KMS-11 (cell line): ENCODE measurements at regions not wholly inside any gene's neighbourhood (a gene's known extent, or its start where the extent isn't known, plus 50 kb on each side); places are given as distances from the start of the nearest gene placed in this dataset.

Experiments used
- H2AFZ ChIP-seq: fragments of 200-600 bp; sonication (generic); 2 replicates; pipeline ENCODE4 v1.6.1; 2016; ENCODE audit warnings: antibody characterized with exemption, mixed run types, low read depth
- H3K27ac ChIP-seq: fragments of 200-600 bp; sonication (generic); 2 replicates; pipeline ENCODE4 v1.6.1; 2016; ENCODE audit warnings: mild to moderate bottlenecking, mixed run types
- H3K27me3 ChIP-seq: fragments of 200-600 bp; sonication (generic); 2 replicates; pipeline ENCODE4 v1.6.1; 2017; ENCODE audit warnings: mild to moderate bottlenecking, low read depth, mixed run types, moderate library complexity; ENCODE audit not compliant: insufficient read depth
- H3K36me3 ChIP-seq: fragments of 200-600 bp; sonication (generic); 2 replicates; pipeline ENCODE4 v1.6.1; 2017; ENCODE audit warnings: mild to moderate bottlenecking, mixed run types; ENCODE audit not compliant: insufficient read depth
- H3K4me1 ChIP-seq: fragments of 200-600 bp; sonication (generic); 2 replicates; pipeline ENCODE4 v1.6.1; 2016; ENCODE audit warnings: mild to moderate bottlenecking, low read depth, mixed run types; ENCODE audit not compliant: poor library complexity, severe bottlenecking
- H3K4me2 ChIP-seq: fragments of 200-600 bp; sonication (generic); 2 replicates; pipeline ENCODE4 v1.7.0; 2016; ENCODE audit warnings: mild to moderate bottlenecking, mixed run types
- H3K4me3 ChIP-seq: fragments of 200-600 bp; sonication (generic); IDR thresholded peaks from 2 replicates; pipeline ENCODE4 v1.6.1; 2017; ENCODE audit warnings: low read depth, low read length, mixed read lengths; ENCODE audit not compliant: insufficient read depth
- H3K79me2 ChIP-seq: fragments of 200-600 bp; sonication (generic); 2 replicates; pipeline ENCODE4 v1.6.1; 2016; ENCODE audit warnings: low read depth, mixed run types; ENCODE audit not compliant: insufficient read depth
- H3K9ac ChIP-seq: fragments of 200-600 bp; sonication (generic); 2 replicates; pipeline ENCODE4 v1.6.1; 2016; ENCODE audit warnings: mild to moderate bottlenecking, mixed run types
- H4K20me1 ChIP-seq: fragments of 200-600 bp; sonication (generic); 2 replicates; pipeline ENCODE4 v1.6.1; 2016; ENCODE audit warnings: mild to moderate bottlenecking, mixed run types; ENCODE audit not compliant: insufficient read depth
- CTCF ChIP-seq: fragments of 200-600 bp; sonication (generic); conservative IDR thresholded peaks from 2 replicates; pipeline ENCODE4 v1.6.1; 2017; ENCODE audit warnings: low read depth, mild to moderate bottlenecking, antibody characterized with exemption, low read length, moderate library complexity, mixed read lengths

DNA sequence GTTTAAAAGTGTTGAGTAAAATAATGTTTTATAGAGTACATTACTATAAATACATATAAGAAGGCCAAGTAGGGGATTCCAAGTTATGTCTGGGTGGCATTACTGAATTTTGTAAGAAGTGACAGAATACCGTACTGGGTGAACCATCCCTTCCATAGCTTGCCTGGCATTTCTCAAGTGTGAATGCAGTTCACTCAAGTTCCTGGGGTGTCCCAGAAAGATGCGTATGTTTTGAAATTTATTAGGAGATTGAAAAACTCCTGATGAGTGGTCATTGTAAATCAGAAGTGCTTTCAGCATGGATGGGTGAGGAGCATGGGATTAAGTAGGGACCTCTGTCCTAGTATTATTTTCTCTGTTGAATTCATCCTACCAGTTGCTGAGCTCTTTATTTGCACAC lies 103.2 kb downstream of the VAPA start:
- Histone ChIP-seq H3K4me2 (no peak overlapping the region), H3K27ac (no peak overlapping the region), H3K79me2 (no peaks in the 10 kb centered on the region), H3K27me3 (no peaks in the 10 kb centered on the region), H3K4me1 (no peaks in the 10 kb centered on the region), H4K20me1 (no peaks in the 10 kb centered on the region), H3K9ac (no peak overlapping the region), H2AFZ (no peak overlapping the region), H3K36me3 (no peaks in the 10 kb centered on the region), H3K4me3 (no peak overlapping the region)
- no peak for TF ChIP-seq CTCF

DNA sequence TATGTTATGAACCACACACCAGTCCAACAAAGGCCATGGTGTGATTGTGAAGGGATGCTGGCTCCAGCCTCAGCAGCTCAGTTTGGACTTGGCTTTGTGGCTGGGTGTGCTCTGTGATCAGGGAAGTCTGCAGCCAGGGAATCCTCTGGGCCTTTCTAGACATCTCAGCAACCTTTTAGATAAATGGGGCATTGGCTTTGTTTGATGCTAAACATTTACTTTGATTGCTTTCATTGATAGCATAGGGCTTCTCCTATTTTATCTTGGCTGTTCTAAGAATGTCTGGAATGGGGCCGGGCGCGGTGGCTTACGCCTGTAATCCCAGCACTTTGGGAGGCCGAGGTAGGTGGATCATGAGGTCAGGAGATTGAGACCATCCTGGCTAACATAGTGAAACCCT lies 104.5 kb downstream of the VAPA start:
- Histone ChIP-seq H3K4me3 (no peak overlapping the region), H4K20me1 (no peaks in the 10 kb centered on the region), H3K27me3 (no peaks in the 10 kb centered on the region), H3K27ac (no peak overlapping the region), H3K4me2 (no peak overlapping the region), H3K36me3 (no peaks in the 10 kb centered on the region), H3K4me1 (no peaks in the 10 kb centered on the region), H3K9ac (no peak overlapping the region), H2AFZ (no peak overlapping the region), H3K79me2 (no peaks in the 10 kb centered on the region)
- TF ChIP-seq CTCF = no peak

GRCh38 chr18:10020171-10020570 lies 106.4 kb downstream of the VAPA start:
- H3K4me1 ChIP-seq = no peaks in the 10 kb centered on the region
- H3K36me3 ChIP-seq = no peaks in the 10 kb centered on the region
- TF ChIP-seq CTCF = no peak
- no peak overlapping the region for H3K4me3 ChIP-seq
- H3K4me2 ChIP-seq = no peak overlapping the region
- H3K27me3 ChIP-seq = no peaks in the 10 kb centered on the region
- H3K79me2 ChIP-seq = no peaks in the 10 kb centered on the region
- no peak overlapping the region for H3K27ac ChIP-seq
- H3K9ac ChIP-seq = no peak overlapping the region
- H4K20me1 ChIP-seq = no peaks in the 10 kb centered on the region
- no peak overlapping the region for H2AFZ ChIP-seq

DNA sequence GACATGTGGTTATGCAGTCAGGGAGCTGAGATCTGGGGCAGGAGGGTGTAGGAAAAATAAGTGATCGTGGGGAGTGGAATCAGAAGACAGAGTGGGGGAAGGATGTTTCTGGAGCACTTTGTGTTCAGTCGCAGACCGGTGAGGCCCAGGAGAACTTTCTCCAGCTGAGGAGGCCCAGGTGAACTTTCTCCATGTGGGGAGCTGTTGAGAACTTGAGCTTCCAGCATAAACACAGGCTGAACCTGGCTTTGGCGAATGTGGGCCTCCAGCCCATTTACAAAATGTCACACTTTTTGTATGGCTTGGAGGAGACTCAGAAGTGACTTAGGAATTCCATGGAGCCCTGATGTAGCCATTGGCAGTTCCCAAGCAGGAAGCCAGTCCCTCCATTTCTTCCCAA lies 108.5 kb downstream of the VAPA start:
- Histone ChIP-seq H3K79me2 (no peaks in the 10 kb centered on the region), H3K36me3 (no peaks in the 10 kb centered on the region), H3K4me1 (no peaks in the 10 kb centered on the region), H3K27me3 (no peaks in the 10 kb centered on the region), H3K27ac (no peak overlapping the region), H3K4me2 (no peak overlapping the region), H4K20me1 (no peaks in the 10 kb centered on the region), H3K4me3 (no peak overlapping the region), H3K9ac (no peak overlapping the region), H2AFZ (no peak overlapping the region)
- TF ChIP-seq CTCF = no peak
